Right lobe of liver (tissue), 6 donors: ENCODE measurements at regions not wholly inside any gene's neighbourhood (a gene's known extent, or its start where the extent isn't known, plus 50 kb on each side); places are given as distances from the start of the nearest gene placed in this dataset.

Experiments used
- ATAC-seq, 4 donors: fragments of 200-7000 bp; cut with Tn5 transposase; one replicate each; pipeline ENCODE4 v1.9.1; 2020; ENCODE audit warnings: mild to moderate bottlenecking in 4 of 4, moderate library complexity in 4 of 4
- DNase-seq, 3 donors: peaks; one replicate each; pipeline ENCODE4 v3.0.0-alpha.2; 2020
- H3K27ac ChIP-seq, 3 donors: fragments of 200-600 bp; one replicate each; pipeline ENCODE4 v1.8.0; 2022
- H3K27me3 ChIP-seq, 2 donors: fragments of 200-600 bp; one replicate each; pipeline ENCODE4 v1.8.0; 2022
- H3K36me3 ChIP-seq, 4 donors: fragments of 200-600 bp; sonication (generic) in 1 of 4; one replicate each; pipeline versions ENCODE4 v1.5.1 to v1.8.0; 2017 to 2022; ENCODE audit warnings: control low read depth in 1 of 4
- H3K4me1 ChIP-seq, 4 donors: fragments of 200-600 bp; sonication (generic) in 1 of 4; one replicate each; pipeline versions ENCODE4 v1.5.1 to v1.8.0; 2017 to 2022; ENCODE audit warnings: control low read depth in 1 of 4
- H3K4me3 ChIP-seq, 3 donors: fragments of 200-600 bp; one replicate each; pipeline ENCODE4 v1.8.0; 2022
- H3K9me3 ChIP-seq, 4 donors: fragments of 200-600 bp; sonication (generic) in 1 of 4; one replicate each; pipeline versions ENCODE4 v1.5.1 to v1.8.0; 2017 to 2022; ENCODE audit warnings: control low read depth in 1 of 4
- POLR2A ChIP-seq: fragments of 450-650 bp; IDR thresholded peaks from one replicate; pipeline ENCODE4 v1.6.1; 2017; ENCODE audit warnings: antibody characterized with exemption, mild to moderate bottlenecking
- WGBS: methylation state at CpG from one replicate; pipeline ENCODE4 v1.1.6; 2018; ENCODE audit warnings: low coverage, low lambda C conversion rate; ENCODE audit not compliant: insufficient coverage; ENCODE audit errors: missing lambda C conversion rate; 5-methylcytosine and 5-hydroxymethylcytosine counted together
- intact Hi-C, 2 donors: fragments of 100-400 bp; cut with DNase I; formaldehyde crosslinking; loops; one replicate each; pipeline versions ENCODE4 v1.11.2 to v1.14.1; 2022
- TF ChIP-seq, protein P1 (sequence below), 4 donors: fragments of 200-600 bp in 3 of 4; fragments of 450-650 bp in 1 of 4; IDR thresholded peaks; one replicate each; pipeline versions ENCODE4 v1.5.1 to v1.8.0; 2016 to 2022; ENCODE audit warnings: antibody characterized with exemption in 4 of 4, mild to moderate bottlenecking in 2 of 4
- donor health status: DM: no; HTN: yes; CAD: no.
- donor health status: DM: no; HTN: no; CAD: no.
- donor health status: DM: no; HTN: no; CAD: no.
- donor health status: DM: no; HTN: yes; CAD: no.
- donor health status: DM: no; HTN: yes; CAD: no.

DNA sequence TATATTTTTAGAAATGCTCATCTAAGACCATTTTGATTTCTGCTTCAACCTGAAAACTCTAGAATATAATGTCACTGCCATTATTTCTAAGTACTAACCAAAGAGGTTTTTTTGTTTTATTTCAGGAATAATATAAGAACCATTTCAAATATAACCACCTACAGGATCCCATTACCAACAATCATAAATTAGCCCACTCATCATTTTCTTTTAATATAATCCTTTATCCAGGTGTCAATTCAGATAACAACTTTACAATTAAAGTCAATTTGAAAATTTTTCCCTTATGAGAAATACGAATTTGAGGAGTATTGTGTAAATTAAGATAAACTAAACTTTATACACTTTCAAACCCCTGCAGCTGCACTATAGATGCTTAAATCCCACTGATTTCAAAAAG is 1043.0 kb upstream of the CNTN5 start:
- Histone ChIP-seq H3K27ac (no peak overlapping the region), H3K27me3 (no peaks in the 10 kb centered on the region), H3K4me1 (no peaks in the 10 kb centered on the region), H3K9me3 (no peaks in the 10 kb centered on the region), H3K36me3 (no peaks in the 10 kb centered on the region), H3K4me3 (no peak overlapping the region)
- TF ChIP-seq POLR2A: no peak
- TF ChIP-seq, protein P1, sequence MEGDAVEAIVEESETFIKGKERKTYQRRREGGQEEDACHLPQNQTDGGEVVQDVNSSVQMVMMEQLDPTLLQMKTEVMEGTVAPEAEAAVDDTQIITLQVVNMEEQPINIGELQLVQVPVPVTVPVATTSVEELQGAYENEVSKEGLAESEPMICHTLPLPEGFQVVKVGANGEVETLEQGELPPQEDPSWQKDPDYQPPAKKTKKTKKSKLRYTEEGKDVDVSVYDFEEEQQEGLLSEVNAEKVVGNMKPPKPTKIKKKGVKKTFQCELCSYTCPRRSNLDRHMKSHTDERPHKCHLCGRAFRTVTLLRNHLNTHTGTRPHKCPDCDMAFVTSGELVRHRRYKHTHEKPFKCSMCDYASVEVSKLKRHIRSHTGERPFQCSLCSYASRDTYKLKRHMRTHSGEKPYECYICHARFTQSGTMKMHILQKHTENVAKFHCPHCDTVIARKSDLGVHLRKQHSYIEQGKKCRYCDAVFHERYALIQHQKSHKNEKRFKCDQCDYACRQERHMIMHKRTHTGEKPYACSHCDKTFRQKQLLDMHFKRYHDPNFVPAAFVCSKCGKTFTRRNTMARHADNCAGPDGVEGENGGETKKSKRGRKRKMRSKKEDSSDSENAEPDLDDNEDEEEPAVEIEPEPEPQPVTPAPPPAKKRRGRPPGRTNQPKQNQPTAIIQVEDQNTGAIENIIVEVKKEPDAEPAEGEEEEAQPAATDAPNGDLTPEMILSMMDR (IDR thresholded peaks at IDR 0.05): no peak
- intact Hi-C loops: no loop called here
- ATAC-seq (no peak), DNase-seq (no peak)
- WGBS: 33% methylated on average over 1 of the region's 1 CpG

DNA sequence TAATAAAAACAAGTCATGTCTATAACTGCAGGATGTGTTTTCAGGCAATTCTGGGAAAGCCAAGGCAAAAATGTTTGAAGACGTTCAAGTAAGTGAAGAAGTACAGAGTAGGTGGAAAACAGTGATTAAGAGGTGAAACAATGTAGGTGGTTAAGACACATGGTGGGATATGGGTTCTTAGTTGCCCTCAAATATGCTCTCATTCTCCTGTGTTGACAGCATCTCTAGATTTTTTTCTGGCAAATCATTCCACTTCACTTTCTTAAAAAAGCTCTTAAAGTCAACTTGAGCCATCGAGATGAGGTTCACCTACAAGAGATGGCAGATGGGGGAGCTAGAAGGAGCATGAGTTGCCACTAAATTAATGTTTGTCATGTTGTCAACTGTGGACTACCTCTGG is 1041.0 kb upstream of the CNTN5 start:
- H3K27me3 ChIP-seq: no peaks in the 10 kb centered on the region
- 94% methylated on average over 2 of the region's 2 CpGs for WGBS
- ATAC-seq (no peak), DNase-seq (no peak)
- no peak for TF ChIP-seq POLR2A
- TF ChIP-seq, protein P1 (IDR thresholded peaks at IDR 0.05): no peak
- no peak overlapping the region for H3K27ac ChIP-seq
- H3K4me3 ChIP-seq: no peak overlapping the region
- no peaks in the 10 kb centered on the region for H3K36me3 ChIP-seq
- intact Hi-C loops: no loop called here
- no peaks in the 10 kb centered on the region for H3K9me3 ChIP-seq
- H3K4me1 ChIP-seq: no peaks in the 10 kb centered on the region

DNA sequence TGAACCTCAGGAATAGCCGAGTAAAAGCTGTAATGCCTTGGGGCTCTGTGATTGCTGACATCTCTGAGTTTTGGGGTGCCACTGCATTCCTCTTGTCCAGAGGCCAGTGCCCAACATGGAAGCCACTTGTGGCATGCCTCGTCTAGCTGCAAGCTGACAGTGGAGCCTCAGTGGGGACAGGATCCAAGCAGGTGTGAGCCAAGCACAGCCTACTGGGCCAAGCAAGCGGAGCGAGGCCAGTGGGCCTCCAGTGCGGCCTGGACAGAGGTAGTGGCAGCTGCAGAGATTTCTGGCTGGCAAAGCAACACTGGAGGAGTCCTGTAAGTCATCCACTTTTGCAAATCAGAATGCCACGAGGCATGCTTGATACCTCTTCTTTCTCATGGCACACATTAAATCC is 1038.2 kb upstream of the CNTN5 start:
- no peaks in the 10 kb centered on the region for H3K9me3 ChIP-seq
- intact Hi-C loops: no loop called here
- H3K4me1 ChIP-seq: no peaks in the 10 kb centered on the region
- no peak overlapping the region for H3K4me3 ChIP-seq
- no peak overlapping the region for H3K27ac ChIP-seq
- ATAC-seq (no peak), DNase-seq (no peak)
- no peak for TF ChIP-seq POLR2A
- TF ChIP-seq, protein P1 (IDR thresholded peaks at IDR 0.05): no peak
- no peaks in the 10 kb centered on the region for H3K36me3 ChIP-seq
- no peaks in the 10 kb centered on the region for H3K27me3 ChIP-seq
- WGBS: no CpG with 5 or more reads among the region's 6 CpGs

DNA sequence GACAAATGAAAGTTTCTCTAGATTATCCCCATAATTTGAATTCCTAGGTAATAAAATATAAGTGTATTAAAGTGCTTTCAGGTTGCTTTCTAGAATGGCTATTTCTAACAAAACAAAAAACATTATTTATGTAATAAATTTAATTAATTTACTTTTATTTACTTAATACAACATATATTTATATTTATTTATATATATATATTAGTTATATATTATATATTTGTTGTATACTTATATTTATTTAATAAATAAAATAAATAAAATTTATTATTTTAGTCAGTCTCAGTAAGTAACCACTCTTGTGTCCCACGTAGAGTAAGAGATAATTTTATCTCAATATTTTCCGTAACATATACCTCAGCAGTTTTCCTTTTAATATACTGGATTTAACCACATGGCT is 1031.6 kb upstream of the CNTN5 start:
- WGBS: 78% methylated on average over 2 of the region's 2 CpGs
- no peaks in the 10 kb centered on the region for H3K9me3 ChIP-seq
- ATAC-seq: no peak

More for the DNA sequence above, 1031.6 kb upstream of the CNTN5 start:
- intact Hi-C loops: no loop called here
- no peak for TF ChIP-seq POLR2A
- TF ChIP-seq, protein P1 (IDR thresholded peaks at IDR 0.05): no peak
- Histone ChIP-seq H3K4me3 (no peak overlapping the region), H3K4me1 (no peaks in the 10 kb centered on the region), H3K27ac (no peak overlapping the region), H3K27me3 (no peaks in the 10 kb centered on the region), H3K36me3 (no peaks in the 10 kb centered on the region)
- DNase-seq: no peak
